ENCODE measurements at regions not wholly inside any gene's neighbourhood (a gene's known extent, or its start where the extent isn't known, plus 50 kb on each side); places are given as distances from the start of the nearest gene placed in this dataset.

GRCh38 chr6:105733556-105734162 lies 330.8 kb upstream of the PREP start:
- no CpG with 5 or more reads among the region's 4 CpGs for whole genome bisulfite sequencing

GRCh38 chr6:105728995-105729394 lies 326.1 kb upstream of the PREP start:
- Histone ChIP-seq H3K9ac (ENCODE audit: low read length) (no peak overlapping the region), H3K27me3 (ENCODE audit: control insufficient read depth in 1 of 2, insufficient read depth in 1 of 2, low read length in 2 of 2) (no peaks in the 10 kb centered on the region), H2BK15ac (ENCODE audit: low read depth, poor library complexity, severe bottlenecking) (no peak overlapping the region), H3K27ac (ENCODE audit: low read length, poor library complexity, severe bottlenecking) (no peak overlapping the region), H3K79me1 (replicated peaks; ENCODE audit: low read length, poor library complexity, severe bottlenecking) (no peaks in the 10 kb centered on the region), H3K4me3 (ENCODE audit: insufficient read depth in 1 of 2, low read depth in 1 of 2, low read length in 2 of 2) (no peak overlapping the region), H4K8ac (ENCODE audit: low read length) (no peak overlapping the region), H3K9me3 (ENCODE audit: control insufficient read depth, low read length) (no peaks in the 10 kb centered on the region), H3K4ac (ENCODE audit: low read depth in 1 of 2, low read length in 2 of 2) (no peak overlapping the region), H3K36me3 (ENCODE audit: control insufficient read depth in 1 of 2, insufficient read depth in 2 of 2, low read depth in 1 of 2, low read length in 2 of 2) (no peaks in the 10 kb centered on the region), H3K4me2 (ENCODE audit: low read length, poor library complexity, severe bottlenecking) (no peak overlapping the region), H3K23ac (ENCODE audit: low read length in 2 of 2) (no peak overlapping the region), H3K4me1 (ENCODE audit: control insufficient read depth, insufficient read depth, low read depth, low read length) (no peaks in the 10 kb centered on the region), H2BK12ac (ENCODE audit: low read length in 2 of 2) (no peak overlapping the region), H2AK5ac (ENCODE audit: low read length, severe bottlenecking) (no peak overlapping the region), H3K14ac (ENCODE audit: low read length in 2 of 2) (no peak overlapping the region), H3K18ac (ENCODE audit: low read depth in 1 of 2, low read length in 2 of 2) (no peak overlapping the region), H4K91ac (ENCODE audit: low read length) (no peak overlapping the region), H2AFZ (ENCODE audit: low read depth, low read length) (no peak overlapping the region), H2BK5ac (ENCODE audit: low read depth, low read length, poor library complexity, severe bottlenecking) (no peak overlapping the region), H2BK120ac (ENCODE audit: low read depth, low read length) (no peak overlapping the region)
- no peak for DNase-seq
- WGBS, result no CpG with 5 or more reads among the region's 1 CpG

More at GRCh38 chr6:105733556-105734162, 330.8 kb upstream of the PREP start:
- Histone ChIP-seq H2BK12ac (ENCODE audit: low read length in 2 of 2) (no peak overlapping the region), H3K4me1 (ENCODE audit: control insufficient read depth, insufficient read depth, low read depth, low read length) (no peaks in the 10 kb centered on the region), H3K9ac (ENCODE audit: low read length) (no peak overlapping the region), H2BK5ac (ENCODE audit: low read depth, low read length, poor library complexity, severe bottlenecking) (no peak overlapping the region), H3K4ac (ENCODE audit: low read depth in 1 of 2, low read length in 2 of 2) (no peak overlapping the region), H3K79me1 (replicated peaks; ENCODE audit: low read length, poor library complexity, severe bottlenecking) (no peaks in the 10 kb centered on the region), H2AFZ (ENCODE audit: low read depth, low read length) (no peak overlapping the region), H4K91ac (ENCODE audit: low read length) (no peak overlapping the region), H3K18ac (ENCODE audit: low read depth in 1 of 2, low read length in 2 of 2) (no peak overlapping the region), H3K27me3 (ENCODE audit: control insufficient read depth in 1 of 2, insufficient read depth in 1 of 2, low read length in 2 of 2) (no peaks in the 10 kb centered on the region), H3K9me3 (ENCODE audit: control insufficient read depth, low read length) (no peaks in the 10 kb centered on the region), H2AK5ac (ENCODE audit: low read length, severe bottlenecking) (no peak overlapping the region), H3K4me2 (ENCODE audit: low read length, poor library complexity, severe bottlenecking) (no peak overlapping the region), H3K36me3 (ENCODE audit: control insufficient read depth in 1 of 2, insufficient read depth in 2 of 2, low read depth in 1 of 2, low read length in 2 of 2) (no peaks in the 10 kb centered on the region), H3K23ac (ENCODE audit: low read length in 2 of 2) (no peak overlapping the region), H3K27ac (ENCODE audit: low read length, poor library complexity, severe bottlenecking) (no peak overlapping the region), H3K14ac (ENCODE audit: low read length in 2 of 2) (no peak overlapping the region), H2BK120ac (ENCODE audit: low read depth, low read length) (no peak overlapping the region), H3K4me3 (ENCODE audit: insufficient read depth in 1 of 2, low read depth in 1 of 2, low read length in 2 of 2) (no peak overlapping the region), H4K8ac (ENCODE audit: low read length) (no peak overlapping the region), H2BK15ac (ENCODE audit: low read depth, poor library complexity, severe bottlenecking) (no peak overlapping the region)
- peak; percentile 40 for DNase-seq

- Histone ChIP-seq H3K4ac (ENCODE audit: low read depth in 1 of 2, low read length in 2 of 2) (no peak overlapping the region), H3K9me3 (ENCODE audit: control insufficient read depth, low read length) (no peaks in the 10 kb centered on the region), H4K8ac (ENCODE audit: low read length) (no peak overlapping the region), H2BK15ac (ENCODE audit: low read depth, poor library complexity, severe bottlenecking) (no peak overlapping the region), H3K23ac (ENCODE audit: low read length in 2 of 2) (no peak overlapping the region), H3K36me3 (ENCODE audit: control insufficient read depth in 1 of 2, insufficient read depth in 2 of 2, low read depth in 1 of 2, low read length in 2 of 2) (no peaks in the 10 kb centered on the region), H4K91ac (ENCODE audit: low read length) (no peak overlapping the region), H2AFZ (ENCODE audit: low read depth, low read length) (no peak overlapping the region), H2BK5ac (ENCODE audit: low read depth, low read length, poor library complexity, severe bottlenecking) (no peak overlapping the region), H3K4me1 (ENCODE audit: control insufficient read depth, insufficient read depth, low read depth, low read length) (no peaks in the 10 kb centered on the region), H3K14ac (ENCODE audit: low read length in 2 of 2) (no peak overlapping the region), H2BK120ac (ENCODE audit: low read depth, low read length) (no peak overlapping the region), H3K9ac (ENCODE audit: low read length) (no peak overlapping the region), H3K27ac (ENCODE audit: low read length, poor library complexity, severe bottlenecking) (no peak overlapping the region), H3K4me3 (ENCODE audit: insufficient read depth in 1 of 2, low read depth in 1 of 2, low read length in 2 of 2) (no peak overlapping the region), H3K79me1 (replicated peaks; ENCODE audit: low read length, poor library complexity, severe bottlenecking) (no peaks in the 10 kb centered on the region), H2BK12ac (ENCODE audit: low read length in 2 of 2) (peak overlapping the region in 1 of 2 experiments; percentile 7), H3K18ac (ENCODE audit: low read depth in 1 of 2, low read length in 2 of 2) (no peak overlapping the region), H2AK5ac (ENCODE audit: low read length, severe bottlenecking) (no peak overlapping the region), H3K27me3 (ENCODE audit: control insufficient read depth in 1 of 2, insufficient read depth in 1 of 2, low read length in 2 of 2) (no peaks in the 10 kb centered on the region), H3K4me2 (ENCODE audit: low read length, poor library complexity, severe bottlenecking) (no peak overlapping the region)
- WGBS, result 92% methylated on average over 4 of the region's 4 CpGs
- DNase-seq, result no peak
Measured at GRCh38 chr6:105726902-105727655, 324.2 kb upstream of the PREP start.

DNA sequence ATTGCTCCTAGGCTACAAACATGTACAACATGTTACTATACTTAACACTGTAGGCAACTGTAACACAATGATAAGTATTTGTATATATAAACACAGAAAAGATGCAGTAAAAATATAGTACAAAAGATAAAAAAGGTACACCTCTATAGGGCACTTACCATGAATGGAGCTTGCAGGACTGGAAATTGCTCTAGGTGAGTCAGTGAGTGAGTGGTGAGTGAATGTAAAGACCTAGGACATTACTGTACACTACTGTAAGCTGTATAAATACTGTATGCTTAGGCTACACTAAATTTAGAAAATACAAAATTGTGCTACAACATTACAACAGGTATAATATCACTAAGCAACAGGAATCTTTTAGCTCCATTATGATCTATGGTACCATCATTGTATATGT lies 312.0 kb upstream of the PREP start:
- Histone ChIP-seq H3K27ac (ENCODE audit: low read length, poor library complexity, severe bottlenecking) (no peak overlapping the region), H3K4me1 (ENCODE audit: control insufficient read depth, insufficient read depth, low read depth, low read length) (no peaks in the 10 kb centered on the region), H2BK120ac (ENCODE audit: low read depth, low read length) (no peak overlapping the region), H3K4me2 (ENCODE audit: low read length, poor library complexity, severe bottlenecking) (no peak overlapping the region), H2BK12ac (ENCODE audit: low read length in 2 of 2) (no peak overlapping the region), H3K9me3 (ENCODE audit: control insufficient read depth, low read length) (peaks cover 38% of the 10 kb centered on the region), H2AK5ac (ENCODE audit: low read length, severe bottlenecking) (no peak overlapping the region), H3K18ac (ENCODE audit: low read depth in 1 of 2, low read length in 2 of 2) (no peak overlapping the region), H3K27me3 (ENCODE audit: control insufficient read depth in 1 of 2, insufficient read depth in 1 of 2, low read length in 2 of 2) (no peaks in the 10 kb centered on the region), H3K9ac (ENCODE audit: low read length) (no peak overlapping the region), H3K4ac (ENCODE audit: low read depth in 1 of 2, low read length in 2 of 2) (no peak overlapping the region), H2BK15ac (ENCODE audit: low read depth, poor library complexity, severe bottlenecking) (no peak overlapping the region), H4K91ac (ENCODE audit: low read length) (no peak overlapping the region), H3K36me3 (ENCODE audit: control insufficient read depth in 1 of 2, insufficient read depth in 2 of 2, low read depth in 1 of 2, low read length in 2 of 2) (no peaks in the 10 kb centered on the region), H3K14ac (ENCODE audit: low read length in 2 of 2) (no peak overlapping the region), H2AFZ (ENCODE audit: low read depth, low read length) (no peak overlapping the region), H3K23ac (ENCODE audit: low read length in 2 of 2) (no peak overlapping the region), H2BK5ac (ENCODE audit: low read depth, low read length, poor library complexity, severe bottlenecking) (no peak overlapping the region), H3K4me3 (ENCODE audit: insufficient read depth in 1 of 2, low read depth in 1 of 2, low read length in 2 of 2) (peak overlapping the region in 1 of 2 experiments; percentile 18), H3K79me1 (replicated peaks; ENCODE audit: low read length, poor library complexity, severe bottlenecking) (no peaks in the 10 kb centered on the region), H4K8ac (ENCODE audit: low read length) (no peak overlapping the region)
- DNase-seq, result no peak

Data from mesenchymal stem cell (in vitro differentiated cells and primary cell).